CD4-positive, alpha-beta T cell treated with Interleukin-17A for 4 hours (primary cell): ENCODE measurements at regions not wholly inside any gene's neighbourhood (a gene's known extent, or its start where the extent isn't known, plus 50 kb on each side); places are given as distances from the start of the nearest gene placed in this dataset.
"Not testable (repeated sequence)": the region's sequence is repeated elsewhere in the genome, so short reads cannot be mapped to it uniquely, and the experiment has no call there.

Experiments
- DNase-seq: peaks from one replicate; pipeline ENCODE4 v3.0.0-alpha.2; 2020; ENCODE audit warnings: mixed read lengths

DNA sequence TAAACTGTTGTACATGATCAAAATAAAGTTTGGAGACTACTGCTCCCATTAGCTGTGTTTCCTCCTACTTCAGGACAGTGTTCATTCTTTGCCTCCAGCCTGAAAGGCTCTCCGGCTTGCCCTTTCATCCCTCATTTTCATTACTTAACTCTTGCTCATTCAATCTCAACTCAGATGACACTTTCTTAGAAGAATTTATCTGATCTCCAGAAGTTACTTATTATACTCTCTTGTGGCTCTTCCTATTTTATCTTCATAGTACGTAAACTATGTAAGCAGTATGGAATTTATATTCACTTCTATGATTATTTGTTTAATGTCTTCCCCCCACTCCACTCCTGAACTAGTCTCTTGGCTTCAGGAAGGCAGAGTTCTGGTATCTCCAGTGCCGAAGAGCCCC lies 1737.9 kb upstream of the C9orf72 start:
- no peak for DNase-seq

DNA sequence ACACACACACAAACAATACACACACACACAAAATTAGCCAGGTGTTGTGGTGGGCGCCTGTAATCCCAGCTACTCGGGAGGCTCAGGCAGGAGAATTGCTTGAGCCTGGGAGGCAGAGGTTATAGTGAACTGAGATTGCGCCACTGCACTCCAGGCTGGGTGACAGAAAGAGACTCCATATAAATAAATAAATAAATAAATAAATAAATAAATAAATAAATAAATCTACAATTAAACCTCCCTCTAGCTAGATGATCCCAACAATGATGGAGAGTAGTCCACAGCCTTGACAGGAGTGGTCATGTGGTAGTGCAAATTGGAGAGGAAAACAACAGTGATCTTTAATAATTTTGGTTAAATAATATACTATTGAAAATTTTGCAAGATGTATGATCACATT lies 1739.0 kb upstream of the C9orf72 start:
- no peak for DNase-seq

DNA sequence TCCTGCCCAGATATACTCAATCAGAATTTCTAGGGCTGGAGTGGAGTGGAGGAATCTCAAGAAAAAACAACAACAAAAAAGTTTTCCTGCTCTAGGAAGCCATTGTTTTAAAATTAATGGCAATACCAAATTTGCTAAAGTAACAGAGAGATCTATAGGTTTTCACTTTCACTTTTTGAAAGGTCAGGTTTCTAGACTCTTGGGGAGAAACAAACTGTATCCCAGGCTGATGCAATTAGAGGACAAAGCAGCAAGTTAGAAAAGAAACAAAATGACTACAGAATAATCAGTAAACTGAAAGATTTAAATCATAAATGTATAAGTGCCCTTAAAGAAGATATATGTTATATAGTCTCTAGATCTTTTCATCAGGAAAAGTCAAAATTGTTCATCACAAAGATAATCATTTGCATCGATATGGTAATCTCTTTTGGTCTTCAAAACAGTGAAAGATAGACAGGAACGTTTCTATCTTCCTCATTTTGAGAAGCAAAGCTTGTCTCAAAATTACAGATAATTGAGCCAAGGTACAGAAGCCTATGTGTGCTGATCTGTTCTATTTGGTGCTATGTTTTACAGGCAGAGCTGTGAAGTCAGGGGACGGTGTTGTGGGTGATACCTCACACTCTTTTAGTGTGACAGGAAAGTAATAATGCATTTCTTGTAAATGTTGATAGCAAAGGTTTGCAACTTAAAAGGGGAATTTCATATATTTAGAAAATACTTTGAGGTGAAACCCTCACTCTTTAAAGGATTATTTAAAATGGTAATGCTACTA lies 1746.6 kb upstream of the C9orf72 start:
- DNase-seq = no peak

DNA sequence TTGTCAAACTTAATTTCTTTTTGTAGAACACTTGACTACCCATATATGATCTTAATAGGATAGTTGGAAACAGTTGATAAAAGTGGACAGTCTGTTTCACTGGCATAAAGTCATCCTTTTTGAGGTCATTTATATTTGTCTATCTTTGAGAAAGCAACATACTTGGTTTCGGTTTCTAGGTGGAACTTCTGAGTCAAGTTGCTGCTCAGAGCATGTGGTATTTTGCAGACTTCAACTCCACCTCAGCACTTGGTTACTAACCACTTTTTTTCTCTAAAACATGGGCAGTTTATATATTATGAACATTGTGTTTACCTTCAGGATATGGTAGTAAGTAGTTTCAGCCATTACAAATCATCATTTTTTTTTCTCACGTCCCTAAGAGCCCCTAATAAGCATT lies 1749.0 kb upstream of the C9orf72 start:
- DNase-seq = no peak

DNA sequence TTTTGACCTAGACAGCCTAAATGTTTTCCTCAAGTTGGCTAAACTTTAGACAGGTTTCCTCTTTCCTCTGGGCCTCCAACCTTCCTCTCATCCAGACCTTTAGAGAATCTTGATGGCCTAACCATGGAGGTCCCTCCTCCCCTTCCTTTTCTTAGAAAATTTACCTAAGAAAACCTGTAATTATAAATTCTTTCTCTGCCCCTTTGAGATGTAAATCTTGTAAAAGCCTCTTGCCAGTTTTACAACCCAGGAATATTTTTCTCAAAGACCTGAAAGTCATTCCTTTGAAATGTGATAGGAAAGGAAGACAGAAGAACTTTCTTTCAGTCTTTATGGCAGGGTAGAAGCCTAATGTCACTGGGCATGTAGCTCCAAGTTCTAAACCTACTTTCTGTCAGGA lies 1752.6 kb upstream of the C9orf72 start:
- DNase-seq = no peak

DNA sequence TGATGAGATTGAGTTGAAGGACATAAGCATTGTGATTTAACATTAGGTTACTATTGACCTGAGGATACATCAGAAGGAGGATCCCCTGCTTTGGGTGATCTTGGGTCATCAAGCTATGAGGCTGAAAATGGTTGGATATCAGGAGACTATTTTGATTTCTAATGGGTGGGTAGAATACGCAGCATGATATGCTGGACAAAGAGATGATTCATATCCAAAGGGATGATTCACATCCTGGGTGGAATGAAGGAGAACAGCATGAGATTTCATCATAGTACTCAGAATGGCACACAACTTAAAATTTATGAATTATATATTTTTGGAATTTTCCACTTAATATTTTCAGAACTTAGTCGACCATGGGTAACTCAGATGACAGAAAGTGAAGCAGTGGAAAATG lies 1759.5 kb upstream of the C9orf72 start:
- no peak for DNase-seq

DNA sequence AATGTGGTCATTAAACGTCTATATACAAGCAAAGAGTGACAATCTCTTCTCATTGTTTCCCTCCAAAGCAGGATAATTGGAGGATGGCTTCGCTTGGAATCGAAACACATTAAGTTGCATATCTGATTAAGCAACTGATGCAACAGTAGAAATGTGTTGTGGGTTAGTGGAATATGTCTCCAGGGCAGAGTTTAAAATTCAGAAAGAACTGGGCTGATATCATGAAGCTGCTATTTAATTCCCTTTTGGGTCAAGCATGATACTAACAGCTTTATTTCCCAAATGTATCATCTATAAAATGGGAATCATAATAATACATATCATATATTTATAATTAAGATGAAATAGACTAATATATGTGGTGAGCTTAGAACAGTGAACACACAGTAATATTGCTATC lies 1763.0 kb upstream of the C9orf72 start:
- no peak for DNase-seq

DNA sequence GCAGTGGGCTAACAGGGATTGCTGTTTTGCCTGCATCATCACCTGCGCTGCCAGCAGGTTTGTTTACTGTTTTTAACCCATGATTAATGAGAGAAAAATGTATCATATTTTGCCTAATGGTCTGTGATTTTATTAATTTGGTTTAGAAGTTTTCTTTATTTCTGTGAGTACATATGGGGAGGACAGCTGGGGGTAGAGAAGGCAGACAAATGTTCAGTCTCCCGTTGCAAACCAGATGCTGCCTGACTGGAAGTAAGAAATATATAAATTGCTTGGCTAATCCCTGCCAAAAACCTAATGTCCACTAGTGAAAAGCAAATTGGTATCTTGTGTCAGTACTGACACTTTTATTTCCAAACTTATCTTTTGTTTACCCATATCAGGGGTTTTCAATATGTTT lies 1766.1 kb upstream of the C9orf72 start:
- DNase-seq = no peak

DNA sequence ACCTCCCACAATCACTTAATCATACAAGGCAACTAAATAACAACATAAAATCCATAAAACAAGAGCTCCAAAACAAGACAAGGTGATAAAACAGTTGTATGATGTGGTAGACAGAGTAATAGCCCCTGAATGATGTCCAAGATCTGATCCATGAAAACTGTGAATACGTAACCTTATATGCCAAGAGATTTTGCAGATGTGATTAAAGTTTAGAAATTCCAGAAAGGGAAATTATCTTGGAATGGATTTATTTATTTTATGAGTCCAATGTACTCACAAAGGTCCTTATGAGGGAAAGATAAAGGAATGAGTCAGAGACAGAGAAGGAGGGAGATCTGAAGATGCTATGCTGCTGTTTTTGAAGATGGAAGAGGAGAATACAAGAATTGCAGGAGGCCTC lies 1775.7 kb upstream of the C9orf72 start:
- no peak for DNase-seq

DNA sequence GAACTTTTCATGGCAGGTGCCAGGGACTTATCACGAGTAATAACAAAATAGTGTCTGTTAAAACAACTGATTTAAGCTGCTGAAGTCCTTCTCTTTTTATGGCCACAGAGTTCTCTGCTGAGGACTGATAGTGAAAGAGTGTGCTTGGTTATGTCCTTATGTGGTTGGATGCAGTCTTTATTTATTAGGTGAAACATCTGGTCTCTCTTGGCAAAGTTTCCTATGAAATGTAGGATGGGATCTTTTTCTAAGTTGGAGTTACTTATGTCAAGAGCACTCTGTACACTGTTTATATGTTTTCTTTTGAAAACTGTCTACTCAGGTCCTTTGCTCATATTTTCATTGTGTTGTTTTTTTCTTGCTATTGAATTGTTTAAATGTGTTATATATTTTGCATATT lies 1816.1 kb upstream of the C9orf72 start:
- DNase-seq = no peak

DNA sequence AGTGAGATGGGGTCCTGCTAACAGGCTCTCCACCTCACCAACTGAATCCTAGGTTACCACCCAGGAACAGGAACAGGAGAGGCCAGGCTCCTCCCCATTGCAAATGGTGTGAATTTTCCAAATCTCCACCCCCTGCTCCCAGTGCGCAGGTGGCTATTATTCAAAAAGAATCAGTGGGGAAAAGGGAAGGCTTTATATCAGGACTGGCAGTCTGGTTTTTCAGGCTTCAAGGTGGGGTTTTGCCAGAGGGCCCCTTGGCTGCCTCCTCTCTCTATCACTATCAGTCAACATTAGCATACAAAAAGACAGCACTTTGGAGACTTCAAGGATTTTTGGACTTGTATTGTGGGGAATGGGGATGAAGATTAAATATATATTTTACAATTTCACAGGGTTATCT lies 1817.6 kb upstream of the C9orf72 start:
- no peak for DNase-seq

DNA sequence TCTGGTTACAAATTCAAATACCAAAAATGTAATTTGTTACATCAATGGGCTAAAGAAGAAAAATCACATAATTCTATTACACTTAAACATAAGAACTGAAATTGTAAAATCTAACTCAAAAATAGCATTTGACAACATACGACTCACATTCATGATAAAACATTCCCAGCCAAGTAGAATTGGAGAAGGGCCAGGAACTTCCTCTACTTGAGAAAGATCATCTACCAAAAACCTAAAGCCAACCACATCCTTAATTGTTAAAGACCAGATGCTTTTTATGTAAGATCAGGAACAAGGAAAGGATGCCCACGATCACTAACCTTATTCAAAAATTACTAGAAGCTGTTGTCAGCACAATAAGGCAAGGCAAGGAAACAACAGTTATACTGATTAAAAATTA lies 1819.8 kb upstream of the C9orf72 start:
- no peak for DNase-seq

DNA sequence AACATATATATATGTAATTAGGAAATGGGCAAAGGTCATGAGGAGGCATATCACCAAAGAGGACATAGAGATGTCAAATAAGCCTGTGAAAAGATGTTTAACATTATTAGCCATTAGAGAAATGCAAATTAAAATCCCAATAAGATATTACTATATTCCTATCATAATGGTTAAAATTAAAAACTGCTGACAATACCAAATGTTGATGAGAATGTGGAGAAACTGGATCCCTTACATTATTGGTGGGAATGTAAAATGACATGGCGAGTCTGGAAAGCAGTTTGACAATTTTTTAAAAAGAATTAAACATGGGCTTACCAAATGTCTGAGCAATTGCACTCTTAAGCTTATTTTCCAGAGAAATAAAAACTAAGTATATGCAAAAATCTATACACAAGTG lies 1821.6 kb upstream of the C9orf72 start:
- no peak for DNase-seq

DNA sequence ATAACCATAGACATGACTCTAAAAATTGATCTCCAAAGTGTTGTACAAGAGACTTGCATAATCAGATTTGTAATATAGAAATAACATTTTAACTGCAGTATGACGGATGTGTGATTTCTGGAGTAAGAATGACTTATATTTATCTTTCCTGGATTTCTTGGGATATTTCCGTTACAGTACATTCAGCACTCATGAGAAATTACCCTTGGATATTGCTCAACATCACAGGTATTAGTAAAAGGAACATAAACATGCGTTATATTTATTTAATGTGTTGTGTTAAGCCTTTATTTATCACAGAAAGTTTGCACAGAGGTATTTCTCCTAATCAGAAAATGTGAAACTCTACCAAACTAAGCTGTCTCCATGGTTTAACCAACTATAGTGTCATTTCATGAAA lies 1823.9 kb upstream of the C9orf72 start:
- DNase-seq = no peak

DNA sequence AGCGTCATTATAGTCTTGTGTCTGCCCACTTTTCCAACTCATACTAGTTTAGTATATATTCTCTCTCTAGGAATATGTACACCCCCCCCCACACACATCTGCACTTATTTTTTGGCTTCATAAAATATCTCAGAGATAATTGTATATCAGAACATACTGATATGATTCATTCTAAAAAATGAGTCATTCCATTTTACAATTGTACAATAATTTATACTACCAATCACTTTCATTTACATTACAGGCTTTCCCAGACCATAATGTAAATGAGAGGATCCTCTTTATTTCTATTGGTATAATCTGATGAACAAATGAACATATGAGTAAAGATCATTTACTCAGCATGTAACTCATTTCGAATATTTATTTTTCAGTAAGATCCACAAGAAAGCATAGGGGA lies 1842.9 kb upstream of the C9orf72 start:
- no peak for DNase-seq

DNA sequence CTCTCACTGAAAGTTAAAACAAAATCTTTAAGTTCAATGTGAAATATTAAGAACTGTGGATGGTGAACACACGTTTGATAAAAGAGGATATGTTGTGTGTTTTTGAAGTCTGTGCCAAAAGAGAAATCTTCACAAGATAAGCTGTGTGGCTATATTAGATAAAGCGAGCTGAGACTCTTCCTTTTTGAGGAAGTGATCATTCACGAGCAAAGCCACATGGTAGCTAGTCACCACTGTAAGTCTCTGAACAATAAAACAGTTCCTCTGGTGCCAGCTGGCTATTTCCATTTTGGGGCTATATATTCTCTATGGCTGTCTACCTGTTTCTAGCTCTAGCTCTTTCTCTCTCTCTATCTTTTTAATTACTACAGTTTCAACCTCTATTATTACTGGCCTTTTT lies 1849.2 kb upstream of the C9orf72 start:
- DNase-seq = no peak

DNA sequence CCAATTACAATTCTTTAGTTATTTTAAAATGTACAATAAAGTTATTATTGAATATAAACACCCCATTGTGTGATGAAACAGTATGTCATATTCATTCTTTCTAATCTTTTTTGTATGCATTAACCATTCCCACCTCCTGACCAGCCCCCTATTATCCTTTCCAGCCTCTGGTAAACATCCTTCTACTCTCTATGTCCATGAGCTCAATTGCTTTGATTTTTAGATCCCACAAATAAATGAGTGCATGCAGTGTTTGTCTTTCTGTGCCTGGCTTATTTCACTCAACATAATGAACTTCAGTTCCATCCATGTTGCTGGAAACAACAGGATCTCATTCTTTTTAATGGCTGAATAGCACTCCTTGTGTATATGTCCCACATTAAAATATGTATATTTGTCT lies 1858.9 kb upstream of the C9orf72 start:
- no peak for DNase-seq

DNA sequence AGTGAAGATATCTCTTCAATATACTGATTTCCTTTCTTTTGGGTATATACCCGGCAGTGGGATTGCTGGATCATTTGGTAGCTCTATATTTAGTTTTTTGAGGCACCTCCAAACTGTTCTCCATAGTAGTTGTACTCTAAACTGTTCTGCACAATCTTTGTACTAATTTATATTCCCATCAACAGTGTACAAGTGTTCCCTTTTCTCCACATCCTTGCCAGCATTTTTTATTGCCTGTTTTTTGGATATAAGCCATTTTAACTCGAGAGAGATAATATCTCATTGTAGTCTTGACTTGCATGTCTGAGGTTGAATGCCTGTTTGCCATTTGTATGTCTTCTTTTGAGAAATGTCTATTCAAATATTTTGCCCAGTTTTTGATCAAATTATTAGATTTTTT lies 1859.4 kb upstream of the C9orf72 start:
- not testable (repeated sequence) for DNase-seq

DNA sequence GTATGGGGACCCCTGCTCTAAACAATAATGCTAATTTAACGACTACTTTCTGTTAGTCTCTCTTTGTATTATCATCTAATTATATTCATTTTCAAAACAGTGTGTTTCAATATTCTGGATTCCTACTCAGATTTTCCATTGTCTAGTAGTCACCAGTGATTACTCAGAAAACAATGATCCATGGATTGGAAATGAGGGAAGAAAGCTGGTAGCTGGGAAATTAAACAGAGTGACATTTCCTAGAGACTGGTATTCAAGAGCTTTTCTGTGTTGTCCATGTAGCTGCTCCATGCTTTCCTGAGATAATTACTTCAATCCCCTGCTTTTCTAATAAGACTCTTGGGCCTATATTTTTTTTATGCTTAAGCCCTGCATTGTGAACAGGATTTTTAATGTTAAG lies 1862.1 kb upstream of the C9orf72 start:
- no peak for DNase-seq

DNA sequence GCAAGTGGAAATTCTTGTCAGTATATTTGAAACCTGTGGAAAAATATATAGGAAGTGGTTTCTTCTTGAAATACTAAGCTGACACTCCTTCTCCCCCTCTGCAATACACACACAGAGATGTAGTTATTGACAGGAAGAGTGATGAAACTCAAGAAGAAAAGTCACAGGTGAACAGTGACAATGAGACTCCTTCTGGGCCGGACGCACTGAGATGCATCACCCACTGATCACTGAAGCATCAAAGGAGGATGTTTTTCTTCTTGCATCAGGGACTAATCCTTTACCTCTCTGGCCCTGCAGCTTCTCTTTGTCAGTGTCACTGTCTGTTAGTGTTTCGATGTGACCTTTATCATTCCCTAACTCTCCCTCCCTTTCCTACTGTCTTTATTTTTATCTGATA lies 1864.2 kb upstream of the C9orf72 start:
- no peak for DNase-seq

DNA sequence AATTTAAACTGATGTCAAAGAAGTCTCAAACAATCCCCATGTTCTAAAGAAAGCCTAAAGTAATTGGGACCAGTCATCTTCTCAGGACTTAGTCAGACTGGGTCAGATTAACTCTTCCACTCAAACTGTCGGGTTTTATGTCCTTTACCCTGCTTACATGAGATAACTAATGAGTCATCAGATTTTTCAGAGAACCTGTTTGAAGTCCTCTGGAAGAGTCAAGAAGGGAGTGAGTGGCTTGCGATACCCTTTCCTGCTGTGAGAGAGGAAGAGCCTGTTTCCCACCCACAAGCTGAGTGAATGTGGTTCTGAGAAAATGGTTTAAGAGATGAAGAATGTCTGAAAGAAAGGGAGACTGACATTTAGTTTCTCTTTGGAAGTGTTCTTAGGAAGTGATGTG lies 1866.7 kb upstream of the C9orf72 start:
- no peak for DNase-seq

DNA sequence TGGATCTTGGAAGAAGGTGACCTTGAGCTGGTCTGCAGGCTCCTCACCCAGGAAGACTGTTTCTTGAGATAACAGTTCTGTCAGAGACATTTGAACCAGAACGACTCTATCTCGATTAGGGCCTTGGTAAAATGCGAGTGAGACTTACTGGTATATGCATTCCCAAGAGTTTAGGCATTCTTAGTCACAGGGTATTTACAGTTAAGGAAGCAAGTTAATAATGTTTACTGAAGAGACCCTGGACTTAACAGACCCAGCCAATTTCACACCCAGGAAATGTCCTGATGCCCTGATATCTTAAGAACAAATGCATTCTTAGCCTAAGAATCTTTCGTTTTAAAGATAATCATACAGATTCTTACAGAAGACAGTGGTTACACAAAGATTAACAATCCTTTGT lies 1867.2 kb upstream of the C9orf72 start:
- DNase-seq = no peak

DNA sequence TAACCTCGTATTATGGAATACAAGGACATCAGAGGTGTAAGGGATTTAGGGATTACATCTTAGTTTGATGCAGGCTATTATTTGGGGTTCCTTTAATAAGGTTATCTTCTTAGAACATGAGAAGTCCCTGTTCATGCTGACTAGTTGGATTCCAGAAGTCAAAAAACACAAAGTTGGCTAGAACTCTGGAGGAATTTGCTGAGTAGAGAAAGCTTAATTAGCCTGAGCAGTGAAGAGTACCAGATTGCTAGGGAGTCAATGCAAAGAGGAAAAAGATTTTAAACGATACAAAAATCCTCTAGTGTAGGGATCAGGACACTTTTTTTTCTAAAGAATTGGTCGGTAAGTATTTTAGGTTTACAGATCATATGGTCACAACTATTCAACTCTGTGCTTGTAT lies 1872.5 kb upstream of the C9orf72 start:
- no peak for DNase-seq

DNA sequence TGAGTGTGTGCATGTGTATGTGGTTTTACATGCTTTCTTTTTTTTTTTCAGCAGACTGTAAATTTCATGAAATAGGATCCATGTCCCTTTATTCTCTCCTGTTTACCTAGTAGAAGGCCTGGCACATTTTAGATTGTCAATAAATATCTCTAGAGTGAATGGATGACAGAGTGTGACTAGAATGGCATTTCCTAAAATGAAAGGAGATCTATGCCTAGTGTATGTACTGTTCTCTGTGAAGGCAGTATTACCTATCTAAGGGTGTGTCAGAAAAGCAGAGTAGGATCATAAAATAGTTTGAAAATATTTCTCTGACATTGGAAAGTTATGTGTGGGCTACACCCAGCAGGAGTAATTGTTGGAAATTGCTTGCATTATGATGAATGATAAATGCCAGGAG lies 1876.0 kb upstream of the C9orf72 start:
- no peak for DNase-seq

DNA sequence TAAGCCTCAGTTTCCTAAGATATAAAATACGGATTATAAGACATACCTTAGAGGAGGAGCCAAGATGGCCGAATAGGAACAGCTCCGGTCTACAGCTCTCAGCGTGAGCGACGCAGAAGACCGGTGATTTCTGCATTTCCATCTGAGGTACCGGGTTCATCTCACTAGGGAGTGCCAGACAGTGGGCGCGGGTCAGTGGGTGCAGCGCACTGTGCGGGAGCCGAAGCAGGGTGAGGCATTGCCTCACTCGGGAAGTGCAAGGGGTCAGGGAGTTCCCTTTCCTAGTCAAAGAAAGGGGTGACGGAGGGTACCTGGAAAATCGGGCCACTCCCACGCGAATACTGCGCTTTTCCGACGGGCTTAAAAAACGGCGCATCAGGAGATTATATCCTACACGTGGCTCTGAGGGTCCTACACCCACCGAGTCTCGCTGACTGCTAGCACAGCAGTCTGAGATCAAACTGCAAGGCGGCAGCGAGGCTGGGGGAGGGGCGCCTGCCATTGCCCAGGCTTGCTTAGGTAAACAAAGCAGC lies 1877.1 kb upstream of the C9orf72 start:
- DNase-seq = not testable (repeated sequence)
